HG03460 (cell line): ENCODE measurements at regions not wholly inside any gene's neighbourhood (a gene's known extent, or its start where the extent isn't known, plus 50 kb on each side); places are given as distances from the start of the nearest gene placed in this dataset.
"Not testable (repeated sequence)": the region's sequence is repeated elsewhere in the genome, so short reads cannot be mapped to it uniquely, and the experiment has no call there.

Source experiments
- ATAC-seq: cut with Tn5 transposase; IDR thresholded peaks from one replicate; pipeline ENCODE4 v1.9.1; 2021; ENCODE audit not compliant: unreplicated experiment

GRCh38 chr5:92019376-92019990 lies 636.4 kb upstream of the ARRDC3 start:
- no peak for ATAC-seq

GRCh38 chr5:92017776-92018175 lies 634.7 kb upstream of the ARRDC3 start:
- no peak for ATAC-seq

- not testable (repeated sequence) for ATAC-seq
These were observed 628.7 kb upstream of the ARRDC3 start for GRCh38 chr5:92011845-92012244.

GRCh38 chr5:92003806-92004205 lies 620.7 kb upstream of the ARRDC3 start:
- no peak for ATAC-seq

GRCh38 chr5:92002721-92003274 lies 619.7 kb upstream of the ARRDC3 start:
- no peak for ATAC-seq

GRCh38 chr5:91998774-91999173 lies 615.7 kb upstream of the ARRDC3 start:
- ATAC-seq, result no peak

GRCh38 chr5:91983869-91984268 lies 600.8 kb upstream of the ARRDC3 start:
- no peak for ATAC-seq

- no peak for ATAC-seq
These were observed 595.2 kb upstream of the ARRDC3 start for GRCh38 chr5:91978221-91978882.

- no peak for ATAC-seq
These were observed 594.5 kb upstream of the ARRDC3 start for GRCh38 chr5:91977579-91977978.

GRCh38 chr5:91976451-91976850 lies 593.3 kb upstream of the ARRDC3 start:
- no peak for ATAC-seq

GRCh38 chr5:91963166-91963565 lies 580.0 kb upstream of the ARRDC3 start:
- no peak for ATAC-seq

GRCh38 chr5:91957666-91958065 lies 574.5 kb upstream of the ARRDC3 start:
- no peak for ATAC-seq

GRCh38 chr5:91956738-91957137 lies 573.6 kb upstream of the ARRDC3 start:
- no peak for ATAC-seq

GRCh38 chr5:91955610-91956009 lies 572.5 kb upstream of the ARRDC3 start:
- ATAC-seq, result no peak

GRCh38 chr5:91954136-91954535 lies 571.0 kb upstream of the ARRDC3 start:
- ATAC-seq, result no peak

GRCh38 chr5:91950328-91950727 lies 567.2 kb upstream of the ARRDC3 start:
- no peak for ATAC-seq

- no peak for ATAC-seq
These were observed 563.8 kb upstream of the ARRDC3 start for GRCh38 chr5:91946870-91947269.

- ATAC-seq, result no peak
These were observed 558.5 kb upstream of the ARRDC3 start for GRCh38 chr5:91941588-91941987.

GRCh38 chr5:91938441-91938840 lies 555.3 kb upstream of the ARRDC3 start:
- no peak for ATAC-seq

GRCh38 chr5:91937121-91937520 lies 554.0 kb upstream of the ARRDC3 start:
- no peak for ATAC-seq

GRCh38 chr5:91929522-91929817 lies 546.4 kb upstream of the ARRDC3 start:
- ATAC-seq, result no peak

- no peak for ATAC-seq
These were observed 545.8 kb upstream of the ARRDC3 start for GRCh38 chr5:91928754-91929521.
